GM12891 (cell line): ENCODE measurements at regions not wholly inside any gene's neighbourhood (a gene's known extent, or its start where the extent isn't known, plus 50 kb on each side); places are given as distances from the start of the nearest gene placed in this dataset.

Source experiments
- PAX5 ChIP-seq: IDR thresholded peaks from 2 replicates; pipeline ENCODE4 v1.6.1; 2011; ENCODE audit warnings: low read length, moderate library complexity, mild to moderate bottlenecking; ENCODE audit not compliant: insufficient read depth, severe bottlenecking
- POLR2A ChIP-seq: IDR thresholded peaks from 2 replicates; pipeline ENCODE4 v1.6.1; 2011; ENCODE audit warnings: low read depth, low read length, control low read depth
- POLR2AphosphoS5 ChIP-seq: IDR thresholded peaks from 2 replicates; pipeline ENCODE4 v1.6.1; 2011; ENCODE audit warnings: low read depth, low read length, control low read depth
- POU2F2 ChIP-seq: IDR thresholded peaks from 2 replicates; pipeline ENCODE4 v1.6.1; 2011; ENCODE audit warnings: low read depth, mild to moderate bottlenecking, control low read depth, low read length, moderate library complexity
- SPI1 ChIP-seq: IDR thresholded peaks from 2 replicates; pipeline ENCODE4 v1.6.1; 2011; ENCODE audit warnings: low read depth, low read length, control low read depth
- TAF1 ChIP-seq: IDR thresholded peaks from 2 replicates; pipeline ENCODE4 v1.6.1; 2011; ENCODE audit warnings: low read depth, low read length, control low read depth

- TF ChIP-seq POLR2AphosphoS5 (no peak), POLR2A (no peak), TAF1 (no peak), SPI1 (no peak), POU2F2 (no peak), PAX5 (no peak)
Observed at GRCh38 chr1:96059276-96059675, 662.3 kb upstream of the PTBP2 start.
